SK-N-SH (cell line): ENCODE measurements at regions not wholly inside any gene's neighbourhood (a gene's known extent, or its start where the extent isn't known, plus 50 kb on each side); places are given as distances from the start of the nearest gene placed in this dataset.

Experiments
- CTCF ChIP-seq: fragments of 200-600 bp; sonication (generic); IDR thresholded peaks from 2 replicates; pipeline ENCODE4 v1.6.1; 2017; ENCODE audit warnings: antibody characterized with exemption, mild to moderate bottlenecking, moderate library complexity
- RCOR1 ChIP-seq: fragments of 150-350 bp; IDR thresholded peaks from 2 replicates; pipeline ENCODE4 v1.6.1; 2017; ENCODE audit warnings: antibody characterized with exemption, low read length
- YY1 ChIP-seq: IDR thresholded peaks from 2 replicates; pipeline ENCODE4 v1.4.0; 2012; ENCODE audit warnings: low read depth, mild to moderate bottlenecking
- TF ChIP-seq, protein P1 (sequence below): IDR thresholded peaks from 2 replicates; pipeline ENCODE4 v1.6.1; 2012; ENCODE audit warnings: mild to moderate bottlenecking, low read depth, low read length, moderate library complexity
- TF ChIP-seq, protein P2 (sequence below): IDR thresholded peaks from 2 replicates; pipeline ENCODE4 v1.4.0; 2012; ENCODE audit warnings: low read depth

DNA sequence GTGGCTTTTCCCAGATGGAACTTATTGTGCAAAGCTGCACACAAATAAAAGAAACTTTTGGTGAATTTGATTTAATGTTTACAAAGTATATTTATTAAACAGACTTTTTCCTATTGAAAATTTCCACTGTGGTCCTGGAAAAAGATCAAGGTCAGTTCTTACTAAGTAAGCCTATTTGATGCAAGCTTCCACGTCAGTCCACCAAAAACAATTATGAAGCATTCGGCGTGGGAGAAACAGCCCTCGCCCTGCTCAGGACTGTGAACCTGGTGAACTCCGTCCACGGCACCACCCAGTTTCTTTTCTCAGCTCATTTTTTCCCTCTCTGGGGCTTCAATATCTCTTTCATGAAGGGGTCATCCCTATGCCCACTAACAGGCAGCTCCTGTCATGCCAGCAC is 149.8 kb downstream of the EFNB2 start:
- TF ChIP-seq CTCF (no peak), YY1 (no peak), RCOR1 (no peak)
- TF ChIP-seq, protein P1, sequence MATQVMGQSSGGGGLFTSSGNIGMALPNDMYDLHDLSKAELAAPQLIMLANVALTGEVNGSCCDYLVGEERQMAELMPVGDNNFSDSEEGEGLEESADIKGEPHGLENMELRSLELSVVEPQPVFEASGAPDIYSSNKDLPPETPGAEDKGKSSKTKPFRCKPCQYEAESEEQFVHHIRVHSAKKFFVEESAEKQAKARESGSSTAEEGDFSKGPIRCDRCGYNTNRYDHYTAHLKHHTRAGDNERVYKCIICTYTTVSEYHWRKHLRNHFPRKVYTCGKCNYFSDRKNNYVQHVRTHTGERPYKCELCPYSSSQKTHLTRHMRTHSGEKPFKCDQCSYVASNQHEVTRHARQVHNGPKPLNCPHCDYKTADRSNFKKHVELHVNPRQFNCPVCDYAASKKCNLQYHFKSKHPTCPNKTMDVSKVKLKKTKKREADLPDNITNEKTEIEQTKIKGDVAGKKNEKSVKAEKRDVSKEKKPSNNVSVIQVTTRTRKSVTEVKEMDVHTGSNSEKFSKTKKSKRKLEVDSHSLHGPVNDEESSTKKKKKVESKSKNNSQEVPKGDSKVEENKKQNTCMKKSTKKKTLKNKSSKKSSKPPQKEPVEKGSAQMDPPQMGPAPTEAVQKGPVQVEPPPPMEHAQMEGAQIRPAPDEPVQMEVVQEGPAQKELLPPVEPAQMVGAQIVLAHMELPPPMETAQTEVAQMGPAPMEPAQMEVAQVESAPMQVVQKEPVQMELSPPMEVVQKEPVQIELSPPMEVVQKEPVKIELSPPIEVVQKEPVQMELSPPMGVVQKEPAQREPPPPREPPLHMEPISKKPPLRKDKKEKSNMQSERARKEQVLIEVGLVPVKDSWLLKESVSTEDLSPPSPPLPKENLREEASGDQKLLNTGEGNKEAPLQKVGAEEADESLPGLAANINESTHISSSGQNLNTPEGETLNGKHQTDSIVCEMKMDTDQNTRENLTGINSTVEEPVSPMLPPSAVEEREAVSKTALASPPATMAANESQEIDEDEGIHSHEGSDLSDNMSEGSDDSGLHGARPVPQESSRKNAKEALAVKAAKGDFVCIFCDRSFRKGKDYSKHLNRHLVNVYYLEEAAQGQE: no peak
- TF ChIP-seq, protein P2, sequence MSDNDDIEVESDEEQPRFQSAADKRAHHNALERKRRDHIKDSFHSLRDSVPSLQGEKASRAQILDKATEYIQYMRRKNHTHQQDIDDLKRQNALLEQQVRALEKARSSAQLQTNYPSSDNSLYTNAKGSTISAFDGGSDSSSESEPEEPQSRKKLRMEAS: no peak
